GM19043 (cell line): ENCODE measurements at regions not wholly inside any gene's neighbourhood (a gene's known extent, or its start where the extent isn't known, plus 50 kb on each side); places are given as distances from the start of the nearest gene placed in this dataset.

Source experiments
- ATAC-seq: cut with Tn5 transposase; IDR thresholded peaks from one replicate; pipeline ENCODE4 v1.9.1; 2021; ENCODE audit warnings: low read depth; ENCODE audit not compliant: unreplicated experiment

GRCh38 chr2:117169036-117169765, 645.3 kb upstream of the DDX18 start:
- no peak for ATAC-seq

GRCh38 chr2:117170897-117171296, 643.6 kb upstream of the DDX18 start:
- no peak for ATAC-seq

- ATAC-seq, result no peak
Observed at GRCh38 chr2:117179405-117179804, 635.1 kb upstream of the DDX18 start.

- no peak for ATAC-seq
Observed at GRCh38 chr2:117190856-117191559, 623.5 kb upstream of the DDX18 start.

GRCh38 chr2:117195381-117195780, 619.1 kb upstream of the DDX18 start:
- no peak for ATAC-seq

- ATAC-seq, result no peak
Observed at GRCh38 chr2:117199511-117199910, 615.0 kb upstream of the DDX18 start.

- ATAC-seq, result no peak
Observed at GRCh38 chr2:117212562-117212961, 601.9 kb upstream of the DDX18 start.

- no peak for ATAC-seq
Observed at GRCh38 chr2:117217145-117217544, 597.3 kb upstream of the DDX18 start.

- no peak for ATAC-seq
Observed at GRCh38 chr2:117222809-117223208, 591.7 kb upstream of the DDX18 start.

- no peak for ATAC-seq
Observed at GRCh38 chr2:117232305-117232704, 582.2 kb upstream of the DDX18 start.

GRCh38 chr2:117257362-117257761, 557.1 kb upstream of the DDX18 start:
- no peak for ATAC-seq

GRCh38 chr2:117269574-117269973, 544.9 kb upstream of the DDX18 start:
- no peak for ATAC-seq

- no peak for ATAC-seq
Observed at GRCh38 chr2:117271631-117272030, 542.9 kb upstream of the DDX18 start.

- ATAC-seq, result no peak
Observed at GRCh38 chr2:117273009-117273671, 541.4 kb upstream of the DDX18 start.

GRCh38 chr2:117293012-117293411, 521.5 kb upstream of the DDX18 start:
- no peak for ATAC-seq

- ATAC-seq, result no peak
Observed at GRCh38 chr2:117299451-117299850, 515.0 kb upstream of the DDX18 start.

GRCh38 chr2:117308861-117309770, 505.4 kb upstream of the DDX18 start:
- no peak for ATAC-seq

- no peak for ATAC-seq
Observed at GRCh38 chr2:117321816-117322215, 492.7 kb upstream of the DDX18 start.

GRCh38 chr2:117323331-117323730, 491.2 kb upstream of the DDX18 start:
- no peak for ATAC-seq

- no peak for ATAC-seq
Observed at GRCh38 chr2:117330641-117331040, 483.9 kb upstream of the DDX18 start.

- ATAC-seq, result no peak
Observed at GRCh38 chr2:117335967-117336366, 478.5 kb upstream of the DDX18 start.
